LNCaP clone FGC (cell line): ENCODE measurements at regions not wholly inside any gene's neighbourhood (a gene's known extent, or its start where the extent isn't known, plus 50 kb on each side); places are given as distances from the start of the nearest gene placed in this dataset.

Experiments
- DNase-seq: peaks from one replicate; pipeline ENCODE4 v3.0.0-alpha.2; 2011; ENCODE audit warnings: low read depth
- H3K4me3 ChIP-seq: 2 replicates; pipeline ENCODE4 v1.5.1; 2011; ENCODE audit warnings: mild to moderate bottlenecking, low read depth, low read length, control low read depth
- TF ChIP-seq, protein P1 (sequence below): IDR thresholded peaks from 2 replicates; pipeline ENCODE4 v1.5.1; 2012; ENCODE audit warnings: mild to moderate bottlenecking; ENCODE audit not compliant: control insufficient read depth, insufficient read depth; ENCODE audit errors: extremely low read depth

DNA sequence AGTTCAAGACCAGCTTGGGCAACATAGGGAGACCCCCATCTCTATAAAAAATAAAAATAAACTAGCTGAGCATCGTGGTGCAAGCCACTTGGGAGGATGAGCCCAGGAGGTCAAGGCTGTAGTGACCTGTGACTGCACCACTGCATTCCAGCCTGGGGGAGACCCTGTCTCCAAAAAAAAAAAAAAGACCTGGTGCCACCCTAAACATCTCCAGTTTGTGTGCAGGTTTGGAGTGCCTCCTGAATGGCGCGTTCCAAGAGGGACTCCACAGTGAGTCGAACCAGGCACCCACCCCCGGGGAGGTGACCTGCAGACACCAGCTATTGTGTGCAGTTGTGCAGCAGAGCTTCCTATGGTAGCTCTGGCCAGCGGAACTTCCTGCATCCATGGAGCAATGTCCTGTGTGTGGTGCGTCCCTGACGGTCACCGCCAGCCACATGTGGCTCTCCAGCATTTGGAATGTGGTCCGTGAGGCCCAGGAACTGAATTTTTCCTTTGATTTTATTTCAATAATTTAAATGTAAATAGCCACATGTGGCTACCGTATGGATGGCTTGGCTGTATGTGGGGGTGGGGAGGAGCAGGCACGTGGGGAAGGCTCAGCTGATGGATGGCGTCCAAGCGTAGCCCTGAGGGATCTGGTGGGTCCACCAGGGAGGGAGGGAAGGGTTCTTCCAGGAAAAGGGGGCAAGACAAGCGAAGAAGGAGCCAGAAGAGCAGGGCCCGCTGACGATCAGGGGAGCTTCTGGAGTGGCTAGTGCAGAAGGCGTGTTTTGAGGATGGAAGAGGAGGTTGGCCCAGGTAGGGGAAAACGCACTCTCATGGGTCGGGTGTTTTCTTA lies 107.1 kb upstream of the GSE1 start:
- no peak overlapping the region for H3K4me3 ChIP-seq
- TF ChIP-seq, protein P1, sequence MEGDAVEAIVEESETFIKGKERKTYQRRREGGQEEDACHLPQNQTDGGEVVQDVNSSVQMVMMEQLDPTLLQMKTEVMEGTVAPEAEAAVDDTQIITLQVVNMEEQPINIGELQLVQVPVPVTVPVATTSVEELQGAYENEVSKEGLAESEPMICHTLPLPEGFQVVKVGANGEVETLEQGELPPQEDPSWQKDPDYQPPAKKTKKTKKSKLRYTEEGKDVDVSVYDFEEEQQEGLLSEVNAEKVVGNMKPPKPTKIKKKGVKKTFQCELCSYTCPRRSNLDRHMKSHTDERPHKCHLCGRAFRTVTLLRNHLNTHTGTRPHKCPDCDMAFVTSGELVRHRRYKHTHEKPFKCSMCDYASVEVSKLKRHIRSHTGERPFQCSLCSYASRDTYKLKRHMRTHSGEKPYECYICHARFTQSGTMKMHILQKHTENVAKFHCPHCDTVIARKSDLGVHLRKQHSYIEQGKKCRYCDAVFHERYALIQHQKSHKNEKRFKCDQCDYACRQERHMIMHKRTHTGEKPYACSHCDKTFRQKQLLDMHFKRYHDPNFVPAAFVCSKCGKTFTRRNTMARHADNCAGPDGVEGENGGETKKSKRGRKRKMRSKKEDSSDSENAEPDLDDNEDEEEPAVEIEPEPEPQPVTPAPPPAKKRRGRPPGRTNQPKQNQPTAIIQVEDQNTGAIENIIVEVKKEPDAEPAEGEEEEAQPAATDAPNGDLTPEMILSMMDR: no peak
- DNase-seq: no peak

DNA sequence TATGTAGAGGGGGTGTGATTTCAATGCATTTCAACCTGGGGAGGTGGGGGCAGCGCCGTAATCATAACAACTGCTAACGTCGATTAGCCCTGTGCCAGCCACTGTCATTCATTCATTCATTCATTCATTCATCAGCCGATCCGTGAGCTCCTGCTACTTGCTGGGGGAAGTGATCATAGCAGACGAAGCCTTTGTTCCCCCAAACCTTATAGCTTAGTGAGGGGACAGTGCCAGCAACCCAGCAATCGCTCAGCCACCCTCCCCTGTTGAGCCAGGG lies 106.5 kb upstream of the GSE1 start:
- DNase-seq: no peak
- TF ChIP-seq, protein P1: no peak
- no peak overlapping the region for H3K4me3 ChIP-seq

DNA sequence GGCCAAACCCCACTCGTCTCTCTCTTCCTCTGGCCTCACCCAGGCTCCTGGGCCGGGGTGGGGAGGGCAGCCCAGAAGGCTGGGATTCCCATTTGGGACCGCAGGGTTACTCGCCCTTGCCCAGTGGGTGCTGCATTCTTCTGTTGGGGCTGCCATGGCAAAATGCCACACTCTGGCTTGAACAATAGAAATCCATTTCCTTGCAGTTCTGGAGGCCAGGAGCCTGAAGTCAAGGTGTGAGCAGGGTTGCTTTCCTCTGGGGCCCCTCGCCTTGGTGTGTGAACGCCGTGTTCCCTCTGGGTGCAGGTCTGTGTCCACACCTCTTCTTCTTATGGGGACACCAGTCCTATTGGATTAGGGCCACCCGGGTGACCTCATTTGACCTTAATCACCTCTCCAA lies 105.8 kb upstream of the GSE1 start:
- no peak overlapping the region for H3K4me3 ChIP-seq
- TF ChIP-seq, protein P1: no peak
- no peak for DNase-seq

DNA sequence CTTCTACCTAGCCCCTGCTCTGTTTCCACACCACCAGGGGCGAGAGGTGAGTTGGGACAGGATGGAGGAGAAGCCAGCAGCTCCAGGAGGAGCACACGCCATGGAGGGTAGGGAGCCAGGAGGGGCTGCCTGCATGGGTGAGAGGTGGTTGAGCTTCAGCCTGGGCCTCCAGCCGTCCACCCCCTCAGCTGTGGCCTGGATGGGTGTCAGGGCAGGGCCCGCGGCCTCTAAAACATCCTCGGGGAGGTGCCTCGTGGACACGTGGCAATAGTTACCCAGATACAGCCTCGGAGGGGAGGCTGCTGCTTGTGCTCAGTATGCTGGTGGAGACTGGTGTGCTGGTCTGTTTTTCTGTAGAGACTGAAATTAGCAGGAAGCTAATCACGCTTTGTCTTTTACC lies 104.7 kb upstream of the GSE1 start:
- TF ChIP-seq, protein P1: no peak
- DNase-seq: no peak
- H3K4me3 ChIP-seq: no peak overlapping the region

DNA sequence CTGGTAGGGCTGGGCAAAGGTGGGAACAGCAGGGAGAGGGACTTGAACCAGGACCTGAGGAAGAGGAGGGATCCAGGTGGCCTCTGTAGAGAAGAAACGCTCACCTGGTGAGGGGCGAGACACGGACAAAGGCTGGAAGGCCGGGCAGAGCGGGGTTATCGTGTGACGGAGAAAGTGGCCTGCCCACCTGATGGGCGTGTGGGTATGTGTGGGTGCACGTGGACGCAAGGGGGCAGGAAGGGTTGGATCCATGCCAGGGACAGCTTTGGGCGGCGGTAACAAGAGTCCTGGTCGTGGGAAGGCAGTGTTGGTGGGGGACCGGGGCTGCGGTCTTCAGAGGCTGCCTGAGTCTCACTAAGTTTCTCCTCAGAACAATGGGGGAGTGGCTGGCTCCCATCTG lies 104.1 kb upstream of the GSE1 start:
- no peak for DNase-seq
- H3K4me3 ChIP-seq: no peak overlapping the region
- TF ChIP-seq, protein P1: no peak

DNA sequence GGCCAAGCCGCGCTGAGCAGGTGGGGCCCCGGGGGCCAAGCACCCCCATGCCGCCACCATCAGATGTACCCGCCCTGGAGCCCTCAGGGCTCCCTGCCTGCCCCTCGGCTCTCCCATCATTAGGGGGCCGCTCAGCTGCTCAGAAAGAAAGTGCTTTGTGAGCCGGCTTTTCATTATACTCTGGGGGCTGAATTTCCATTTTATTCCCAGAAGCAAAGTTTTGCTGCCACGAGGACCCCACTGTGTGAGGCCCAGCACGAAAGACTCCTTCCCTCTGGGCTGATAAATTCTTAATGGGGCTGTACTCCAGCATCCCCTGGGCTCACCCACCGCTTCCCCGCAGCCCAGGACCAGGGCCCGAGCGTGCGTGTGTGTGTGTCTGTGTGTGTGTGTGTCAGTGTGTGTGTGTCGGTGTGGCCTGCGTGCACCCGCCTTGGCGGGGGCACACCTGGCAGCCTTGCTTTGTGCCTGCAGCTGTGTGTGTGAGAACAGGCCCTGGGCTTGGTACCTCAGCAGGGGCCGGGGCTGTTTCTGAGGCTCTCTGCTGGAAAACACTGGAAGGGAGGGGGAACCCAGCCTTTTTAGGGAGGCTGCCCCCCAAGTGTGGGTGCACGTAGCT lies 103.0 kb upstream of the GSE1 start:
- no peak for DNase-seq
- no peak overlapping the region for H3K4me3 ChIP-seq
- TF ChIP-seq, protein P1: no peak
